Naive thymus-derived CD4-positive, alpha-beta T cell (primary cell): ENCODE measurements at regions not wholly inside any gene's neighbourhood (a gene's known extent, or its start where the extent isn't known, plus 50 kb on each side); places are given as distances from the start of the nearest gene placed in this dataset.

Experiments
- ATAC-seq: fragments of 150-1000 bp; cut with Tn5 transposase; 2 replicates; pipeline ENCODE4 v1.10.0; 2021; ENCODE audit warnings: mild to moderate bottlenecking, moderate library complexity
- CTCF ChIA-PET: fragments of 350-600 bp; sonication (Branson Sonifier 250); formaldehyde crosslinking; loops from one replicate; lab custom pipeline; 2021; ENCODE audit warnings: antibody characterized with exemption; lab: Charles Lee
- POLR2A ChIA-PET: fragments of 350-600 bp; sonication (Branson Sonifier 250); formaldehyde crosslinking; loops from one replicate; lab custom pipeline; 2021; ENCODE audit warnings: antibody characterized with exemption, inconsistent platforms; lab: Charles Lee
- DNase-seq, 9 donors: peaks; one replicate each; pipeline versions ENCODE4 v3.0.0 to v3.0.0-alpha.2; 2020 to 2022; ENCODE audit warnings: mixed read lengths in 1 of 9
- H3K27ac ChIP-seq: one replicate; pipeline ENCODE4 v1.7.0; 2013; ENCODE audit warnings: mild to moderate bottlenecking, low read depth, low read length, moderate library complexity
- H3K27me3 ChIP-seq, 2 donors: one replicate each; pipeline ENCODE4 v1.7.0; 2013; ENCODE audit warnings: low read length in 2 of 2, mild to moderate bottlenecking in 2 of 2, moderate library complexity in 2 of 2; ENCODE audit not compliant: control insufficient read depth in 2 of 2, insufficient read depth in 2 of 2
- H3K36me3 ChIP-seq, 3 experiments: 1 replicate in 2 of 3; 2 replicates in 1 of 3; pipeline ENCODE4 v1.7.0; 2013; ENCODE audit warnings: low read length in 3 of 3, mild to moderate bottlenecking in 3 of 3, moderate library complexity in 1 of 3; ENCODE audit not compliant: insufficient read depth in 3 of 3, control insufficient read depth in 2 of 3
- H3K4me1 ChIP-seq, 2 donors: one replicate each; pipeline ENCODE4 v1.7.0; 2013; ENCODE audit warnings: low read length in 2 of 2, mild to moderate bottlenecking in 2 of 2, moderate library complexity in 1 of 2; ENCODE audit not compliant: control insufficient read depth in 2 of 2, insufficient read depth in 2 of 2
- H3K4me3 ChIP-seq: 2 replicates; pipeline ENCODE4 v1.7.0; 2013; ENCODE audit warnings: mild to moderate bottlenecking, low read length
- H3K9me3 ChIP-seq, 3 experiments: 1 replicate in 2 of 3; 2 replicates in 1 of 3; pipeline ENCODE4 v1.7.0; 2013; ENCODE audit warnings: low read length in 3 of 3; ENCODE audit not compliant: control insufficient read depth in 2 of 3
- H3K27ac Mint-ChIP-seq, 9 donors: one replicate each; pipeline ENCODE4 v1.8.0; 2020 to 2022; ENCODE audit warnings: mixed read lengths in 9 of 9, mild to moderate bottlenecking in 8 of 9, moderate library complexity in 5 of 9, inconsistent platforms in 2 of 9
- H3K27me3 Mint-ChIP-seq, 5 donors: one replicate each; pipeline ENCODE4 v1.8.0; 2021 to 2022; ENCODE audit warnings: mixed read lengths in 5 of 5, mild to moderate bottlenecking in 1 of 5
- H3K36me3 Mint-ChIP-seq, 5 donors: one replicate each; pipeline ENCODE4 v1.8.0; 2020 to 2022; ENCODE audit warnings: mixed read lengths in 5 of 5, mild to moderate bottlenecking in 3 of 5, inconsistent platforms in 1 of 5
- H3K4me1 Mint-ChIP-seq, 7 donors: one replicate each; pipeline ENCODE4 v1.8.0; 2020 to 2022; ENCODE audit warnings: mixed read lengths in 7 of 7, mild to moderate bottlenecking in 3 of 7, inconsistent platforms in 1 of 7
- H3K4me3 Mint-ChIP-seq, 10 donors: one replicate each; pipeline ENCODE4 v1.8.0; 2020 to 2022; ENCODE audit warnings: mild to moderate bottlenecking in 10 of 10, mixed read lengths in 10 of 10, moderate library complexity in 6 of 10, inconsistent platforms in 2 of 10
- H3K9me3 Mint-ChIP-seq, 11 donors: one replicate each; pipeline ENCODE4 v1.8.0; 2020 to 2022; ENCODE audit warnings: mixed read lengths in 11 of 11, mild to moderate bottlenecking in 4 of 11, inconsistent platforms in 1 of 11, moderate library complexity in 1 of 11
- intact Hi-C, 2 donors: fragments of 100-400 bp; cut with micrococcal nuclease; formaldehyde crosslinking; loops; one replicate each; pipeline ENCODE4 v1.15.1; 2023

DNA sequence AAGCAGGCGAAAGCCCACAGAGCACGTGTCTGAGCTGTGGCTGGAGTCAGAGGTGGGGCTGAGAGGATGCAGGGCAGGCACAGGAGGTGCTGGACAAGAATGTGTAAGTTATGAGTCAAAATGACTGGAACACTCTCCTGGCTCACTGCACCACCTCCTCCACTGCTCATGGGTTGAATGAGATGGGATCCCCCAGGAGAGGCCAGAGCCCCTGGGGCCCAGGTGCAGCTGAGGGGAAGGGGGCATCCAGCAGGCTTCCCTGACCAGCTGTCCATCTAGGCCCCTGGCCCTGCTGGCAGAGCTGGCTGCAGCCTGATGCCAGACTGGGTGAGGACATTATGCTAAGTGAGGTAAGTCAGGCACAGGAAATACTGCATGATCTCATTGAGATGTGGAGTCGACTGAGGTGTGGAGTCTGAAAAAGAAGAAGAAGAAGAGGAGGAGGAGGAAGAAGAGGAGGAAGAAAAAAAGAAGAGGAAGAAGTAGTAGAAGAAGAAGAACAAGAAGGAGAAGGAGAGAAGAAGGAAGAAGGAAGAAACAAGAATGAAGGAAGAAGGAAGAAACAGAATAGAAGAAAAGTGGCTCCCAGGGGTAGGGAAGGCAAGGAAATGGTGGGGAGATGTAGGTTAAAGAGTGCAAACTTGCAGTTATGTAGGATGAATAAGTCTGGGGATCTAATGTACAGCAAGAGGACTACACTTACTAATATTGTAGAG, 747.4 kb downstream of the UQCRFS1 start:
- peaks cover 0 to 6% (median 0%) of the 10 kb centered on the region in 5 donors for H3K27me3 Mint-ChIP-seq
- DNase-seq: peak in 1 of 9 donors; percentile 30
- ChIA-PET POLR2A (no interaction called here), CTCF (no interaction called here)
- Histone ChIP-seq H3K27me3 (no peaks in the 10 kb centered on the region), H3K4me1 (peaks cover 8 to 11% of the 10 kb centered on the region in 2 donors), H3K9me3 (no peaks in the 10 kb centered on the region), H3K36me3 (no peaks in the 10 kb centered on the region), H3K4me3 (no peak overlapping the region), H3K27ac (no peak overlapping the region)
- peak overlapping the region in 1 of 10 donors; percentile 64 for H3K4me3 Mint-ChIP-seq
- no peaks in the 10 kb centered on the region for H3K9me3 Mint-ChIP-seq
- intact Hi-C loops: loop anchor here in 1 of 2 donors (1.0 to 5.0 kb wide), 3 partner anchors 78 to 245 kb away; no protein-coding TSS in a partner anchor
- H3K27ac Mint-ChIP-seq: peak overlapping the region in 3 of 9 donors; percentile 62 to 83 (median 74)
- H3K4me1 Mint-ChIP-seq: peaks cover 7 to 64% (median 25%) of the 10 kb centered on the region in 7 donors
- no peaks in the 10 kb centered on the region for H3K36me3 Mint-ChIP-seq
- ATAC-seq: no peak

GRCh38 chr19:28463493-28464053, 749.4 kb downstream of the UQCRFS1 start:
- Histone ChIP-seq H3K4me1 (no peaks in the 10 kb centered on the region), H3K27ac (no peak overlapping the region), H3K4me3 (no peak overlapping the region), H3K9me3 (no peaks in the 10 kb centered on the region), H3K36me3 (no peaks in the 10 kb centered on the region), H3K27me3 (no peaks in the 10 kb centered on the region)
- no peak for DNase-seq
- Mint-ChIP-seq H3K27ac (peak overlapping the region in 5 of 9 donors; percentile 12 to 84 (median 38)), H3K36me3 (no peaks in the 10 kb centered on the region), H3K4me3 (no peak overlapping the region), H3K27me3 (peaks cover 0 to 11% (median 0%) of the 10 kb centered on the region in 5 donors), H3K4me1 (peaks cover 7 to 65% (median 9%) of the 10 kb centered on the region in 7 donors), H3K9me3 (no peaks in the 10 kb centered on the region)
- intact Hi-C loops: no loop called here
- POLR2A ChIA-PET: no interaction called here
- CTCF ChIA-PET: no interaction called here
- no peak for ATAC-seq

GRCh38 chr19:28457620-28458019, 755.3 kb downstream of the UQCRFS1 start:
- Mint-ChIP-seq H3K4me1 (peaks cover 0 to 54% (median 3%) of the 10 kb centered on the region in 7 donors), H3K36me3 (peaks cover 0 to 5% (median 0%) of the 10 kb centered on the region in 5 donors), H3K9me3 (peaks cover 0 to 2% (median 0%) of the 10 kb centered on the region in 11 donors), H3K4me3 (no peak overlapping the region), H3K27ac (peak overlapping the region in 2 of 9 donors; percentile 45 to 65), H3K27me3 (peaks cover 0 to 8% (median 0%) of the 10 kb centered on the region in 5 donors)
- H3K4me1 ChIP-seq: no peaks in the 10 kb centered on the region
- no peaks in the 10 kb centered on the region for H3K27me3 ChIP-seq
- H3K27ac ChIP-seq: no peak overlapping the region
- intact Hi-C loops: no loop called here
- DNase-seq (no peak), ATAC-seq (no peak)
- H3K4me3 ChIP-seq: no peak overlapping the region
- CTCF ChIA-PET: no interaction called here
- no peaks in the 10 kb centered on the region for H3K9me3 ChIP-seq
- no peaks in the 10 kb centered on the region for H3K36me3 ChIP-seq
- POLR2A ChIA-PET: no interaction called here

GRCh38 chr19:28456708-28457320, 756.1 kb downstream of the UQCRFS1 start:
- peak overlapping the region in 1 of 9 donors; percentile 63 for H3K27ac Mint-ChIP-seq
- Histone ChIP-seq H3K27ac (no peak overlapping the region), H3K4me3 (no peak overlapping the region), H3K4me1 (no peaks in the 10 kb centered on the region), H3K27me3 (no peaks in the 10 kb centered on the region), H3K9me3 (no peaks in the 10 kb centered on the region), H3K36me3 (no peaks in the 10 kb centered on the region)
- POLR2A ChIA-PET: no interaction called here
- H3K27me3 Mint-ChIP-seq: peaks cover 0 to 8% (median 0%) of the 10 kb centered on the region in 5 donors
- peaks cover 0 to 48% (median 2%) of the 10 kb centered on the region in 7 donors for H3K4me1 Mint-ChIP-seq
- no peak for ATAC-seq
- CTCF ChIA-PET: no interaction called here
- H3K9me3 Mint-ChIP-seq: peaks cover 0 to 2% (median 0%) of the 10 kb centered on the region in 11 donors
- H3K36me3 Mint-ChIP-seq: peaks cover 0 to 5% (median 0%) of the 10 kb centered on the region in 5 donors
- peak overlapping the region in 1 of 10 donors; percentile 37 for H3K4me3 Mint-ChIP-seq
- intact Hi-C loops: no loop called here
- no peak for DNase-seq

DNA sequence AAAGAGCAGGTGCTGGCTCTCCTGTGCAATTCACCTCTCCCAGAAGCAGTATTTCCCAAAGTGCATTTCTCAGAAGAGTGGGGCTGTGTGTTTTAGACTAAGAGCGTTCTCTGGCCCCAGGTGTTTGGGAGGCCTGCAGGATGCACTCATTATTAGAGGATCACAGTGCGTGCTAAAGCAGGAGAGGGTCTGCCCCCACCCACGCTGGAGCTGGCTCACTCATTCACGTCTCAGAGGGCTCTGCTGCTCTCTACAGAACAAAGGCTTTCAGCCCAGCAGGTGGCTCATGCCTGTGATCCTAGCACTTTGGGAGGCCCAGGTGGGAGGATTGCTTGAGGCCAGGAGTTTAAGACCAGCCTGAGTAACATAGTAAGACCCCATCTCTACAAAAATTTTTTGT, 756.7 kb downstream of the UQCRFS1 start:
- H3K27ac Mint-ChIP-seq: no peak overlapping the region
- no peak overlapping the region for H3K4me3 ChIP-seq
- H3K36me3 ChIP-seq: no peaks in the 10 kb centered on the region
- H3K9me3 ChIP-seq: no peaks in the 10 kb centered on the region
- H3K9me3 Mint-ChIP-seq: peaks cover 0 to 2% (median 0%) of the 10 kb centered on the region in 11 donors
- peaks cover 0 to 5% (median 0%) of the 10 kb centered on the region in 5 donors for H3K36me3 Mint-ChIP-seq
- peaks cover 0 to 8% (median 0%) of the 10 kb centered on the region in 5 donors for H3K27me3 Mint-ChIP-seq
- peaks cover 0 to 43% (median 0%) of the 10 kb centered on the region in 7 donors for H3K4me1 Mint-ChIP-seq
- ATAC-seq (no peak), DNase-seq (no peak)
- POLR2A ChIA-PET: no interaction called here
- CTCF ChIA-PET: no interaction called here
- H3K4me3 Mint-ChIP-seq: no peak overlapping the region
- no peaks in the 10 kb centered on the region for H3K4me1 ChIP-seq
- H3K27ac ChIP-seq: no peak overlapping the region
- intact Hi-C loops: no loop called here
- no peaks in the 10 kb centered on the region for H3K27me3 ChIP-seq

DNA sequence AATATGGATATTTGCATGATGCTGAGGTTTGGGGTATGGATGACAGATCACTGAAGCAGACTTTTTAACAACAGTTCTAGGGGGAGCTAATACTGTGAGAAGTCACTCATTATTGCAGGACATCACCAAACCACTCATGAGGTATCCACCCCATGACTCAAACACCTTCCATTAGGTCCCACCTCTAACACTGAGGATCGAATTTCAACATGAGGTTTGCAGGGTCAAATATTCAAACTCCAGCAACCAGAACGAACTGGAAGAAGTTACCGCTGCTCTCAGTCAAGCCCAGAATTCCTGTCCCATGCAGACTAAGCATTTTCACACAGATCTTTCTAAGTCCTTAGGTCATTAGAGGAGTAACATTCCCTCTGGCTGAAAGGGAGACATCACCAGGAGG, 758.9 kb downstream of the UQCRFS1 start:
- peaks cover 0 to 25% (median 0%) of the 10 kb centered on the region in 7 donors for H3K4me1 Mint-ChIP-seq
- Histone ChIP-seq H3K27ac (no peak overlapping the region), H3K36me3 (no peaks in the 10 kb centered on the region), H3K4me1 (no peaks in the 10 kb centered on the region), H3K27me3 (no peaks in the 10 kb centered on the region), H3K9me3 (no peaks in the 10 kb centered on the region), H3K4me3 (no peak overlapping the region)
- ChIA-PET POLR2A (no interaction called here), CTCF (no interaction called here)
- intact Hi-C loops: no loop called here
- peaks cover 0 to 5% (median 0%) of the 10 kb centered on the region in 5 donors for H3K36me3 Mint-ChIP-seq
- peaks cover 0 to 2% (median 0%) of the 10 kb centered on the region in 11 donors for H3K9me3 Mint-ChIP-seq
- no peak overlapping the region for H3K4me3 Mint-ChIP-seq
- H3K27me3 Mint-ChIP-seq: peaks cover 0 to 8% (median 0%) of the 10 kb centered on the region in 5 donors
- no peak for DNase-seq
- ATAC-seq: no peak
- H3K27ac Mint-ChIP-seq: no peak overlapping the region
